Right renal pelvis (tissue), 4 donors: ENCODE measurements at regions not wholly inside any gene's neighbourhood (a gene's known extent, or its start where the extent isn't known, plus 50 kb on each side); places are given as distances from the start of the nearest gene placed in this dataset.
"Not testable (repeated sequence)": the region's sequence is repeated elsewhere in the genome, so short reads cannot be mapped to it uniquely, and the experiment has no call there.

ENCODE experiments used
- DNase-seq, 4 donors: peaks; one replicate each; pipeline ENCODE4 v3.0.0-alpha.2; 2013; ENCODE audit warnings: low read depth in 4 of 4, low spot score in 3 of 4, missing footprints in 1 of 4

DNA sequence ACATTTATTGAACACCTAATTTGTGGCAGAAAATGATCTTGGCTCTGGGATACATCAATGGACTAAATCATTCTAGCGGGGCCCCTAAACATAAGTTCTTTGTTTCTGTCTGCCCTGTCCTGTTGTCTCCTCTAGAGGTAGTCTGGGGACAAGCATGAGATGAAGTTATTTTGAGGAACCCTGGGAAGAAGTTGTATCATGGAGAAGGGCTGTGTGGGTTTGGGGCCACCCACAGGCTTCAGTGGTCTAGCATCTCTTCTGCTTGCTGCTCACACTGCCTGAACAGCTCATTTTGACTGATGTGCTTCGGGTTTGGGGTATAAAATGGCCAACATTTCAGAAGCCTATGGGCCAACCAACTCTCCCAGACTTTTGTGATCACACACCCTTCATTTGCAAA lies 50.3 kb upstream of the OSBPL11 start:
- no peak for DNase-seq

DNA sequence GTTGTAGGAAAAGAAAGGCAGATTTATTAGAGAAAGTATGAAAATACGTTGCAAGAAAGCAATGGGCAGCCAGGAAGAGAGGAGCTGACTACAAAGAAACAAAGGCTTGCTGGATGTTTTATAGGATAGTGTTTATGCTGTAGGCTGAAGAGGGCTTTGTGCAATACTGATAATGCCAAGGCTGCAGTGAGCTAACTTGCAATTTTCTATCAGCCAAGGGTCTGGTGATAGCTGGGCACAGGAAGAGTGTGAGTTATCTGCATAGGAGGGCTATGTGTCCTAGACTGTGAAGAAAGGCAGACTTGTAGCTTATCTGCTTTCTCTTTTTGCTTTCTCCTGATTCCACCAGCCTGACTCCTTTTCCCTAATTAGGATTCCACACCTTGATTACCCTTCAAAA lies 51.3 kb upstream of the OSBPL11 start:
- no peak for DNase-seq

DNA sequence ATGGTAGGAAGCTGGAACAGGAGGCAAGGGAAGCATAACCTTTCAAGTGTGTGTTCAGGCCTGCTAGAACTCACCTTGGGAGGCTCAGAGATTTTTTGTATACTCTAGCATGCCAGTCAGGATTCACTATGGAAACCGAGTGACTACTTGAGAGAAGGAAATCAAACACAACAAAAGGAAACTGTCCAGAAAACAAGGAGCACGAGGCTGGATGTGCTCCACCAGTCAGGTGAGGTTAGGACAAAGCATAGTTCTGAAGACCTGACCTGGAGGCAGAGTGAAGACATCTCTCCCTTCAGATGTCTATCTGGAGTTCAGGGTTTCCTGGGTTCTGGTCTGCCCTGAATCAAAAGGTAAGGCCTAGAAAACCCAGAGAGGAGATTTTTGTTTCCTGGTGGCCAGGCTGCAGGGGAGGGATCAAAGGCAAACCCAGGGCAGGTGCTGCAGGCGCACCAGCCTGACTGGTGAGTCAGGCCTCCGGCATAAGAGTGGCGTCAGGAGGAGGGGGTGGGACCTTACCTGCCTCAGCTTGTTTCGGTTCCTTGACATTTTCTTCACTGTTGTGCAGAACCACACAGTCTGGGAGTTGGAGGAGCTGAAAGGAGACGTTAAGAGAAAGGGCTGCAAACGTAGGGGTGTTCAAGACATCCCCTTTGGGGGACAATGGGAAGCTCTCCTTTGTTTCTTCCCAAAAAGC lies 52.2 kb upstream of the OSBPL11 start:
- DNase-seq, result no peak

DNA sequence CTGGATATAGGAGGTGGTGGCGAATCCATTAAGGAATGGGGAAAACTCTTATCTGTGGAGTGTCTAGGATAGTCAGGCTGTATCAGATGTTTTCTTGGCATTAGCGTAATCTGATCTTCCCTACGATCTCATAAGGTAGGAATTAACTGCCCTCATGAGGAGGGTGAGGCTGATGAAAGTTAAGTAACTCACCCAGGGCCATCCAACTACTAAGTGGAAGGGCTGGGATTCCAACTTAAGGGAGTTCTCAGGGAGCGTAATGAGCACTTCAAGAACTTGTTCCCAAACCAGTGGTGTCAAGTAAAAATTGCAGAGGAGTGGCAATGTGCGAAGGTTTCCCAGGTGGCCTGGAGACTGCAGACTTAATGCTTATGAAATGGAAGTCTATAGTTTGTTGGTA lies 55.9 kb upstream of the OSBPL11 start:
- DNase-seq, result no peak

DNA sequence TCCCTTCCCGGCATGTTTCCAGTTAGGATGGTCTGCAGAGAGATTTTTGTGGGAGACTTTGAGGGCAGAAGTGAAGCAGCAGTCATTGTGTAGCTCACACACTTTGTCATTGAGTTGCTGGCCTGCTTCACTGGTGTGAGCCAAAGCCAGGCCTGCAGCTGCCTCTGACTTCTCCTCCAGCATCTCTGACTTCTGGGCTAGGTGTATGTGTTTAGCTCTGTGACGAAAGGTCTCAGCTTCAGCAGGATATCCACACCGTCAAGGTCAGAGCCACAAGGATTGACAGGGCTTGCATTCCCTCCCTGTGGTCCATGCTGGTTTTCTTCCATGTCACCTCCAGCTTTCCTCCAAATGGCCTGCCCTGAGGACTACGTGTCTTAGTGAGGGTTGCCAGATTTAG lies 57.1 kb upstream of the OSBPL11 start:
- DNase-seq, result no peak

DNA sequence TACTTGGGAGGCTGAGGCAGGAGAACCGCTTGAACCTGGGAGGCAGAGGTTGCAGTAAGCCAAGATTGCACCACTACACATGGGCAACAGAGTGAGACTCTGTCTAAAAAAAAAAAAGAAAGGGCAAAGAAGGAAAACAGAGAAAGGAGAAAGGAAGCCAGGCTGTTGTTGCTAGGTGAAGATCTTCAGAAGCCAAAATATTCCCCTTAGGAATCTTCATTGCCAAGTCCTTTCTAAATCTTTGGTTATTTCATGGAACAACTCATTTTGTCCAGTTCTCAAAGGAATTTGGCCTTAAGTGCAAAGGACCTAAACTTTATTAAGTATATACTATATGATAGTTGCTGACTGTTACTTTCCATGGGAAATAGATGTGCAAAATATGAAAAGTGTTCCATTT lies 59.2 kb upstream of the OSBPL11 start:
- DNase-seq, result no peak

DNA sequence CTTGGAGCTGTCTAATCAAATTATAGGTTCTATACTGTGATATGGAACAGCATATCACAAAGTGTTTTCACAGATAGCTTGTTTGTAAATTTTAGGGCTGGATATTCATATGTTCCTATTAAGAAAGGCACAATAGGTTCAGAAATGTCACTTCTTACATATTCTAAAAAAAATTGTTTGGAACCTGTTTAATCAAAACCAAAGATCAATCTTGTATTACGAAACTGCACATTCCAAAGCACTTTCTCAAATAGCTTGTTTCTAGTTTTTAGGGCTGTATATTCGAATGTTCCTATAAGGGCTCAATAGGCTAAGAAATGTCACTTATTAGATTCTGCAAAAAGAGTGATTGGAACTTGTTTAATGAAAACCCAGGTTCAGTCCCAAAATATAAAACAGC lies 67.4 kb upstream of the OSBPL11 start:
- DNase-seq, result no peak

DNA sequence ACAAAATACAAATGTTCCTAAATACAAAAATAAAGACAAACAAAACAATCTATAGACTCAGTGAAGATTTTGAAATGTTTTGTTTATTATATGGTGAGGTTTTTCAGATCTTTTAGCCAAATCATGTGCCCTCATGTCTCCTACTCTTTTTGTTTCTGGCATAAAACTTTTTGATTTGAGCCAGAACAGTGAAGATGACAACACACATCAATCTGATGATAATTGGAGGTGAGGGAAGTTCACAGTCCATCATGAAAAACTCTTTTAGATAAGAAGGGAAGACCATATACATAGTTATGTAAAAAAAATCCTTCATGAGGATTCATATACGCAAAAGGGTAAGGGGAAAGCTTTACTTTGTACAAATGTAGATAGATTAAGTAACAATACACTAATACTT lies 75.1 kb upstream of the OSBPL11 start:
- no peak for DNase-seq

DNA sequence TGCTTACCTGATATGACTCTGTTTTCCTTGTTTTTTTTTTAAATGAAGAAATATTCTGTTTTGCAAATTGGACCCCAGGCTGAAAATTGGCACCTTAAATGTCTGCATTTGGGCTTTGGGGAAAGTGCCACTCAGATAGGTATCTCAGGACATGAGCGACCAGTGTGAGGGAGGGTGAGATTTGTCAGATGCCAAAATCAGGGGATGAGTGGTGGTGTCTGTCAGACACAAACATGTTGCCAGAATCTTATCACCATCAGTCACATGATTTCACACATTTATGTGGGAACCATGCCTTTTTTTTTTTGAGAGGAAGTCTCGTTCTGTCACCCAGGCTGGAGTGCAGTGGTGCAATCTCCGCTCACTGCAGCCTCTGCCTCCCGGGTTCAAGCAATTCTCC lies 75.6 kb upstream of the OSBPL11 start:
- DNase-seq, result no peak

DNA sequence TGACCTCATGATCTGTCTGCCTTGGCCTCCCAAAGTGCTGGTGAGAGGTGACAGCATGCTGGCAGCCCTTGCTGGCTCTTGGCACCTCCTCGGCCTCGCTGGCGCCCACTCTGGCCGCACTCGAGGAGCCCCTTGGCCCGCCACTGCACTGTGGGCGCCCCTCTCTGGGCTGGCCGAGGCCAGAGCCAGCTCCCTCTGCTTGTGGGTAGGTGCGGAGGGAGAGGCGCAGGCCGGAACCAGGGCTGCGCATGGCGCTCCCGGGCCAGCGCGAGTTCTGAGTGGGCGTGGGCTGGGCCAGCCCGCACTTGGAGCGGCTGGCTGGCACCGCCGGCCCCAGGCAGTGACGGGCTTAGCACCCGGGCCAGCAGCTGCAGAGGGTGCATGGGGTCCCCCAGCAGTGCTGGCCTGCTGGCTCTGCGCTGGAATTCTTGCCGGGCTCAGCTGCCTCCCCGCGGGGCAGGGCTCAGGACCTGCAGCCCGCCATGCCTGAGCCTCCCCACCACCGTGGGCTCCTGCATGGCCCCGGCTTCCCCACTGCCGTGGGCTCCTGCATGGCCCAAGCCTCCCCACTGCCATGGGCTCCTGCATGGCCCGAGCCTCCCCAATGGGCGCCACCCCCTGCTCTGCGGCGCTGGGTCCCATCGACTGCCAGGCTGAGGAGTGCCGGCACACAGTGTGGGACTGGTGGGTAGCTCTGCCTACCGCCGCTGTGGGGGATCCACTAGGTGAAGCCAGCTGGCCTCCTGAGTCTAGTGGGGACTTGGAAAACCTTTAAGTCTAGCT lies 76.4 kb upstream of the OSBPL11 start:
- DNase-seq, result no peak

DNA sequence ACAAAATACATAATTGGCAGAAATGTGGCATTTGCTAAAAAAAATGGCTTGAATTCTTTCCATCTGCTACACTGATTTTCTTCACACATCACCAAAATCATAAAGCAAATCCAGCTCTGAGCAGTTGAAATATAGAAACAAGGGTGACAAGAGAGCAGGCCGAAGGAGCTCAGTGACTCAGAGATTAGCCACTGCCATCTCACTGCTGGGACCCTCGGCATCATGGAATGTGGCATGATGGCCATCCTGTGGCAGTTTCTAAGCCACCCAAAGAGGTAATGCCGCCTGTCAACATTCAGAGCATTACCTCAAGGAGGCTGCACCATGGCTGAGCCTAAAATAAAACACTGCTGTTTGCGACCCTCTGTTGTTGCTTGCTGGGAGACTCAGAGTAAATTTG lies 80.5 kb upstream of the OSBPL11 start:
- DNase-seq, result no peak

DNA sequence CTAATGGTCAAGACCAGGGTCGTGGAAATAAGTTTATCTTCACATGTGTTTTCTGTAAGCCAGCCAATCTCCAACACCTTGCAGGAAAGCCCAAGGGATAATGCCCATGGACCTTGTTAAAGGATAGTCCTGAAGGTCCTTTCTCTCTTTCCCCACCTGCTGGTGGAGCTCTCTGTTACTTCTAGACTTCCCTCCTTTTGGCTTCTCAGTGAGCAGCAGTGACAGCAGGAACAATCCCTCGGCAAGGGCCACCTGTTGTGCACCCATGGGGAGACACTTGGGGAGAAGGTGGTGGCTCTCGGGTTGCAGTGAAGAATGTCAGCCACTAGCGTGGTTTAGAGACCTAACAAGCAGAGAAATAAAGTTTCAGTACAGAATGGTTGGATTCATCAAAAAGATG lies 84.0 kb upstream of the OSBPL11 start:
- DNase-seq, result no peak

DNA sequence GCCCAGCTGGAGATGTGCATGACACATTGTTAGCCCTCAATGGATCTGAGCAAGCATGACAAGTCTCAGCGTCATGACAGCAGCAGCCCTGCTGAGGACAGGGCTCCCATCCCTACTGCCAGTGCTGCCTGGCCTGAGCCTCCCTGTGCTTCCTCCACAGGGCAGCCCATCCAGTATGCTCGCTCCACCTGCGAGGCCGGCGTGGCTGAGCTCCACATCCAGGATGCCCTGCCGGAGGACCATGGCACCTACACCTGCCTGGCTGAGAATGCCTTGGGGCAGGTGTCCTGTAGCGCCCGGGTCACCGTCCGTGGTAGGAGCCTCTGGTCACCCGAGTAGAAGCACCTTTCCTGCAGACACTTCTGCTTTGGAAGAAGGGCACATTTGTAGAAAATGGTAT lies 85.8 kb upstream of the OSBPL11 start:
- DNase-seq, result no peak

DNA sequence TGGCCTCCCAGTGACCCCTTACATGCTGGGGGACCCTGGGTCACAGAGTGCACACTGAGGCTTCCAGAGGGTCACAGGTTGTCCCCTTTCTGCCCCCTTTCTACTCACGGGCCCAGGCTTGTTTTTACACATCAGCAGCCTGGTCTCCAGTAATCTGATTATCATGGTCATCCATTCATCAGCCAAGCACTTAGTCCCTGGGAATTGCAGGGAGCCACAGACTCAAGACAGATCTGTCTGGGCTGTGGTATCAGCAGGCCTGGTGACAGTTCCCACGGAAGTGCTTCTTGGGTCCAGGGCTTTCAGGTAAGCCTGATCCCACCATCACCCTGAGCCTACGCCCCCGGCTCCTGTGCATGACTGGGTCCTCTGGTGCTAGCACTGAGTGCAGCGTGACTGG lies 86.6 kb upstream of the OSBPL11 start:
- DNase-seq, result not testable (repeated sequence)

DNA sequence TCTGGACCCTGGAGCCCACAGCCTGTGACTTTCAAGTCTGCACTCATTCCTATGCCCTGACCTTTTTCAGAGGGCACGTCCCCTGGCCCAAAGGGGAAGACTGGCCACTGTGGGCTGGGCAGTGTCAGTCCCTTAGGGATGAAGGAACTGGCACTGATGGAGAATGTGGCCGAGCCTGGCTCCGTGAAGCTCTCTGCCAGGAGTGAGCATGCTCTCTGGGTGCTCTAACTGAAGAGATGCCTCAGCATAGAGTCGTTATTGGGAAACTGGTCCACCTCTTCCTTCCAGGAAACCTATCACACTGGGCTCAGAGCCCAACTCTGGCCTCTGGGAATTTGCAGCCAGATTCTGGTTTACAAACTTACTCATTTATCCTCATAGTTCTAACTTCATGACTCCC lies 87.3 kb upstream of the OSBPL11 start:
- DNase-seq, result not testable (repeated sequence)

DNA sequence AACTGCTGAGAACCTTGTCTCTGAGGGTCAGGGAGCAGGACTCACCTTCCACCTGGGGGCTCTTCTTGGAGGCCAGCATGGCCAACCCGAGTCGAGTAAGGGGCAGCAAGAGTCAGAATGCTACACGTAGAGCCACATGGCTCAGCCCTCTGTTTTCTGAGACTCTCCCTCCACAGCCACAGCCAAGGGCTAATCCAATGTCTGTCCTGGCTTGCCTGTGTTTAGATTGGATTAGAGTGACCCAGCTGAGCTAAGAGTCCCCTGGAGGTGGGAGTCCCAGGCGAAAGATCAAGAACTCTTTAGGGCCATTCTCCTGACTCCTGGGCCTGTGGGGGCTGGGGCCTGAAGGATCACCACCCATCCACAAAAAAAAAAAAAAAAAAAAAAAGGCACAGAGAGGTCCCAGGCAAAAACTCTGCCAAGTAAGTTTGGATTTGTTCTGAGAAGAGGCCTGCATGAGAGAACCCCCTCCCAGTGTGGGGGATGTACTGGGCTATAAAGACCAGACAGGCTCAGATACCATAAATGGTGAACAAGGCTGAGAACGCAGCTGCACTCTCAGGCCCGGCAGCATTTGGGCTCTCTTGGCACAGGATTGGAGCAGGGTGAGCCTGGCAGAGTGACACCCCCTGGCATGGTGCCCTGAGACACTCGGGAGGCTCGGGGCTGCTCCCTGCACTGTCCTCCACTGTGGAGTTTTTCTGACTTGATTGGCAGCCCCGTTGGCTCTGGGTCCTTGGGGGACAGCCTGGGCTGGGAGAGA lies 88.0 kb upstream of the OSBPL11 start:
- DNase-seq, result no peak

DNA sequence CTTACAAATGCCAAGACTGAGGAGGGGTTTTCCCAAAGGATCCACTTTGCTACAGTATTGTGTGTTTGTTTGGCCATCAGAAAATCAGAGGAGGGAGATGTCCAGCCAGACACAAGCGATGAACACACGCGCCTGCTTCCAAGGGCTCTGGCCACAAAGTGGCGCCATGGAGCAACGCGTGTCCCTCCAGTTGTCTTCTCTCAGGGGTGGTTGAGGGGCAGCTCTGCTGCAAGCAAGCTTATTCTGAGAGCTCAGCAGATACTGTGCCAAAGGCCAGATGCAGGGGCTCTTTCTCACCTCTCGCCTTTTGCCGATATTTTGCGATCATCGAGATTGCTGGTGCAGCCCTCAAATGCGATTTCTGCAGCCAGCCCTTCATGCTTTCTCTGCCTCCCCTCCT lies 88.9 kb upstream of the OSBPL11 start:
- DNase-seq, result peak in 1 of 4 donors; percentile 14

DNA sequence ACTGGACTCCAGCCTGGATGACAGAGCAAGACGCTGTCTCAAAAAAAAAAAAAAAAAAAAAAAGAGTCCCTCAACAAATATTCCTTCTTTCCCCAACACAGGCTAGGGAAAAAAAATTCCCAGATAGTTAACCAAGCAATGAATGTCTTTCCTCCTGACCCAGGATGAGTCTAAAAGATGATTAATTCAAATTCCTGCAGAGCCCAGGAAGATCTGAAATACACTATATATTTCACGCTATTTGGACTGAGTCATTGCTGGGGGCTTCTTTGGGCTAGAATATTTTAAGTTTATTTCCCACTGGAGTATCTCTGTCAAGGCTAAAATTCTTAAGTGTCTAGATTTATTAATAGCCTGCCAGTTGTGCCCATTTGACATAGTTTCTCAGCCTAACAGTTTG lies 90.4 kb upstream of the OSBPL11 start:
- not testable (repeated sequence) for DNase-seq

DNA sequence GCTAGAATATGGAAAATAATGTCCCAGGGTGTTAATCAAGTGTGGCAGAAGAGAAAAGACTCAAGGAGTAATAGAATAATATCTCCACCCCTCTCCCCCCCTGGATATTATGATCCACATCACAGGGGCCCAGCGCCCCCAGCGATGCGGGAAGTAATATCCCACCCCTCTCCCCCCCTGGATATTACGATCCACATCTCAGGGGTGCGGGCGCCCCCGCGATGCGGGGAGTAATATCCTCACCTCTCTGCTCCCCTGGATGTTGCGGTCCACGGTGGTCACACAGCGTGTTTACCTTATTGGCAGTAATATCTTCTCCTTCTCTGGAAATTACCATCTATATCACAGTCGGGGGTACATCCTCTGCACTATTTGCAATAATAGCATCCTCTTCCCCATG lies 97.1 kb upstream of the OSBPL11 start:
- no peak for DNase-seq

DNA sequence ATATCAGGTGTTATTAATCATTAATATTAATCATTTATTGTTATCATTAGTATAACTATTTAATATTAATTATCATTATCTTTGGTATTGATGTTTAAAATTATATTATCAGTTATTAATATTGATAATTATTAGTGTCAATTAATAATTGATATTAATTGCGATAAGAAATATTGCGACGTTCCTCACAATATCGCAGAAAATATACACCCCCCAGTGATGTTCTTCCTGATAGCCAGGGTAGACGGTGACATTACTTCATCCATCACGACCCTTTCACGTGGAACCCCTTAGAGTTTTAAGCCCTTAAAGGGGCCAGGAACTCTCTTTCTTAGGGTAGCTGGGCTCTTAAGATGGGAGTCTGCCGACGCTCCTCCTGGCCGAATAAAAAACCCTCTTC lies 98.6 kb upstream of the OSBPL11 start:
- DNase-seq, result no peak

DNA sequence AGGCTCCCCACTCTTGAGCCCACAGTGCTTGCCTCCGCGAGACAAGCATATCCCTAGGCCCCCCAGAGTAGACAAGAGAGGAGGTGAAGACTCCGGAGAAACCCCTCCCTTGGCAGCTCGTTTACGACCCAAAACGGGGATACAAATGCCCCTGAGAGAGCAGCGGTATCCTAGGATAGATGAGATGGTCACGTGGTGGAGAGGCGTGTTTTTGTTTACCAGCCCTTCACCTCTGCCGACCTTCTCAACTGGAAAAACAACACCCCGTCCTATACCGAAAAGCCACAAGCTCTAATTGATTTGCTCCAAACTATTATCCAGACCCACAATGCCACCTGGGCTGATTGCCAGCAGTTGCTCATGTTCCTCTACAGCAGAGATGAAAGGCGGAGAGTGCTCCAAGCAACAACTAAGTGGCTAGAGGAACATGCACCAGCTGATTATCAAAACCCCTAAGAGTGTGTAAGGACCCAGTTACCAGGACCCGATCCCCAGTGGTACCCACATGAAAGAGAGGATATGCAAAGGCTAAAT lies 99.5 kb upstream of the OSBPL11 start:
- no peak for DNase-seq
